ENCODE measurements at regions not wholly inside any gene's neighbourhood (a gene's known extent, or its start where the extent isn't known, plus 50 kb on each side); places are given as distances from the start of the nearest gene placed in this dataset.

- intact Hi-C loops (cut with micrococcal nuclease): no loop called here
- H3K4me2 ChIP-seq (replicated peaks; ENCODE audit: low read depth, low read length, poor library complexity, severe bottlenecking): no peak overlapping the region
- H3K27ac ChIP-seq (ENCODE audit: low read length in 2 of 2): no peak overlapping the region
- no peak overlapping the region for H3K9ac ChIP-seq (ENCODE audit: low read length)
- Mint-ChIP-seq H3K27me3 (no peaks in the 10 kb centered on the region), H3K27ac (no peak overlapping the region), H3K9me3 (ENCODE audit: insufficient read depth) (no peaks in the 10 kb centered on the region), H3K4me1 (no peaks in the 10 kb centered on the region), H3K4me3 (no peak overlapping the region)
- H4K20me1 ChIP-seq (ENCODE audit: control insufficient read depth, insufficient read depth, low read length, poor library complexity, severe bottlenecking): no peaks in the 10 kb centered on the region
- H3K36me3 ChIP-seq (replicated peaks in 1 of 2; ENCODE audit: control extremely low read depth in 1 of 2, control insufficient read depth in 1 of 2, extremely low read depth in 1 of 2, insufficient read depth in 2 of 2, low read length in 1 of 2): no peaks in the 10 kb centered on the region
- ATAC-seq (ENCODE audit: low read depth) (no peak), DNase-seq (no peak)
- H3K27me3 ChIP-seq (replicated peaks in 1 of 4; ENCODE audit: control extremely low read depth in 1 of 4, control insufficient read depth in 3 of 4, insufficient read depth in 4 of 4, low read length in 3 of 4): no peaks in the 10 kb centered on the region
- no peaks in the 10 kb centered on the region for H3K79me2 ChIP-seq (ENCODE audit: control insufficient read depth, insufficient read depth, low read length)
- no peaks in the 10 kb centered on the region for H3K4me1 ChIP-seq (ENCODE audit: control insufficient read depth in 2 of 2, insufficient read depth in 2 of 2, low read length in 2 of 2)
- TF ChIP-seq, protein P1, sequence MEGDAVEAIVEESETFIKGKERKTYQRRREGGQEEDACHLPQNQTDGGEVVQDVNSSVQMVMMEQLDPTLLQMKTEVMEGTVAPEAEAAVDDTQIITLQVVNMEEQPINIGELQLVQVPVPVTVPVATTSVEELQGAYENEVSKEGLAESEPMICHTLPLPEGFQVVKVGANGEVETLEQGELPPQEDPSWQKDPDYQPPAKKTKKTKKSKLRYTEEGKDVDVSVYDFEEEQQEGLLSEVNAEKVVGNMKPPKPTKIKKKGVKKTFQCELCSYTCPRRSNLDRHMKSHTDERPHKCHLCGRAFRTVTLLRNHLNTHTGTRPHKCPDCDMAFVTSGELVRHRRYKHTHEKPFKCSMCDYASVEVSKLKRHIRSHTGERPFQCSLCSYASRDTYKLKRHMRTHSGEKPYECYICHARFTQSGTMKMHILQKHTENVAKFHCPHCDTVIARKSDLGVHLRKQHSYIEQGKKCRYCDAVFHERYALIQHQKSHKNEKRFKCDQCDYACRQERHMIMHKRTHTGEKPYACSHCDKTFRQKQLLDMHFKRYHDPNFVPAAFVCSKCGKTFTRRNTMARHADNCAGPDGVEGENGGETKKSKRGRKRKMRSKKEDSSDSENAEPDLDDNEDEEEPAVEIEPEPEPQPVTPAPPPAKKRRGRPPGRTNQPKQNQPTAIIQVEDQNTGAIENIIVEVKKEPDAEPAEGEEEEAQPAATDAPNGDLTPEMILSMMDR (IDR thresholded peaks at IDR 0.05): no peak
- TF ChIP-seq EZH2 (IDR thresholded peaks at IDR 0.05; ENCODE audit: borderline replicate concordance, insufficient read depth, low read depth, low read length, poor library complexity, severe bottlenecking): no peak
- no peaks in the 10 kb centered on the region for H3K9me3 ChIP-seq (ENCODE audit: control extremely low read depth in 1 of 3, control insufficient read depth in 2 of 3, insufficient read depth in 1 of 3, low read length in 2 of 3)
- ChIA-PET CTCF (no interaction called here), POLR2A (no interaction called here)
- H2AFZ ChIP-seq (ENCODE audit: insufficient read depth, low read depth, low read length, poor library complexity, severe bottlenecking): no peak overlapping the region
- no peak overlapping the region for H3K4me3 ChIP-seq (ENCODE audit: control extremely low read depth in 1 of 5, extremely low read depth in 1 of 5, insufficient read depth in 1 of 5, low read depth in 2 of 5, low read length in 4 of 5)
Measured at GRCh38 chr3:146325170-146325569, 74.3 kb upstream of the PLSCR4 start.

GRCh38 chr3:146322216-146322817 is 71.4 kb upstream of the PLSCR4 start:
- no peak overlapping the region for H3K4me2 ChIP-seq (replicated peaks; ENCODE audit: low read depth, low read length, poor library complexity, severe bottlenecking)
- H3K4me3 ChIP-seq (ENCODE audit: control extremely low read depth in 1 of 5, extremely low read depth in 1 of 5, insufficient read depth in 1 of 5, low read depth in 2 of 5, low read length in 4 of 5): no peak overlapping the region
- H3K27ac ChIP-seq (ENCODE audit: low read length in 2 of 2): no peak overlapping the region
- no peaks in the 10 kb centered on the region for H4K20me1 ChIP-seq (ENCODE audit: control insufficient read depth, insufficient read depth, low read length, poor library complexity, severe bottlenecking)
- H3K4me1 Mint-ChIP-seq: no peaks in the 10 kb centered on the region
- intact Hi-C loops (cut with micrococcal nuclease): no loop called here
- POLR2A ChIA-PET: no interaction called here
- no CpG with 5 or more reads among the region's 2 CpGs for WGBS (ENCODE audit: insufficient coverage)
- H3K9me3 Mint-ChIP-seq (ENCODE audit: insufficient read depth): no peaks in the 10 kb centered on the region
- H3K27me3 Mint-ChIP-seq: no peaks in the 10 kb centered on the region
- TF ChIP-seq EZH2 (IDR thresholded peaks at IDR 0.05; ENCODE audit: borderline replicate concordance, insufficient read depth, low read depth, low read length, poor library complexity, severe bottlenecking): no peak
- TF ChIP-seq, protein P1 (IDR thresholded peaks at IDR 0.05): no peak
- no peaks in the 10 kb centered on the region for H3K79me2 ChIP-seq (ENCODE audit: control insufficient read depth, insufficient read depth, low read length)
- DNase-seq: no peak
- H3K9ac ChIP-seq (ENCODE audit: low read length): no peak overlapping the region
- H3K27ac Mint-ChIP-seq: no peak overlapping the region
- H3K4me1 ChIP-seq (ENCODE audit: control insufficient read depth in 2 of 2, insufficient read depth in 2 of 2, low read length in 2 of 2): no peaks in the 10 kb centered on the region
- H3K27me3 ChIP-seq (replicated peaks in 1 of 4; ENCODE audit: control extremely low read depth in 1 of 4, control insufficient read depth in 3 of 4, insufficient read depth in 4 of 4, low read length in 3 of 4): no peaks in the 10 kb centered on the region
- CTCF ChIA-PET: no interaction called here
- no peaks in the 10 kb centered on the region for H3K9me3 ChIP-seq (ENCODE audit: control extremely low read depth in 1 of 3, control insufficient read depth in 2 of 3, insufficient read depth in 1 of 3, low read length in 2 of 3)
- H2AFZ ChIP-seq (ENCODE audit: insufficient read depth, low read depth, low read length, poor library complexity, severe bottlenecking): no peak overlapping the region
- ATAC-seq (ENCODE audit: low read depth): no peak
- no peak overlapping the region for H3K4me3 Mint-ChIP-seq
- no peaks in the 10 kb centered on the region for H3K36me3 ChIP-seq (replicated peaks in 1 of 2; ENCODE audit: control extremely low read depth in 1 of 2, control insufficient read depth in 1 of 2, extremely low read depth in 1 of 2, insufficient read depth in 2 of 2, low read length in 1 of 2)

All from B cell (primary cell).